Smooth muscle cell (in vitro differentiated cells): ENCODE measurements at regions not wholly inside any gene's neighbourhood (a gene's known extent, or its start where the extent isn't known, plus 50 kb on each side); places are given as distances from the start of the nearest gene placed in this dataset.

Experiments used
- DNase-seq: peaks from one replicate; lab custom pipeline; 2025; ENCODE audit not compliant: unreplicated experiment; lab: John Stamatoyannopoulos, UW
- H2AFZ ChIP-seq: fragments of 200-600 bp; sonication (generic); 2 replicates; pipeline ENCODE4 v1.6.0; 2016; ENCODE audit warnings: antibody characterized with exemption, low read depth, mild to moderate bottlenecking
- H3F3A ChIP-seq: fragments of 200-600 bp; sonication (generic); 2 replicates; pipeline ENCODE4 v1.6.0; 2017; ENCODE audit warnings: antibody characterized with exemption, low read depth
- H3K27ac ChIP-seq: fragments of 200-600 bp; sonication (generic); 2 replicates; pipeline ENCODE4 v1.5.1; 2016; ENCODE audit warnings: low read depth, mild to moderate bottlenecking
- H3K27me3 ChIP-seq: fragments of 200-600 bp; sonication (generic); 2 replicates; pipeline ENCODE4 v1.6.1; 2016; ENCODE audit warnings: low read depth, mild to moderate bottlenecking
- H3K36me3 ChIP-seq: fragments of 200-600 bp; sonication (generic); 2 replicates; pipeline ENCODE4 v1.5.1; 2016; ENCODE audit warnings: low read depth
- H3K4me1 ChIP-seq: fragments of 200-600 bp; sonication (generic); 2 replicates; pipeline ENCODE4 v1.5.1; 2016; ENCODE audit warnings: low read depth
- H3K4me2 ChIP-seq: fragments of 200-600 bp; sonication (generic); 2 replicates; pipeline ENCODE4 v1.6.0; 2016; ENCODE audit warnings: mild to moderate bottlenecking
- H3K4me3 ChIP-seq: fragments of 200-600 bp; sonication (generic); 2 replicates; pipeline ENCODE4 v1.5.1; 2016; ENCODE audit warnings: mild to moderate bottlenecking
- H3K79me2 ChIP-seq: fragments of 200-600 bp; sonication (generic); 2 replicates; pipeline ENCODE4 v1.6.0; 2016; ENCODE audit warnings: low read depth, mild to moderate bottlenecking
- H3K9ac ChIP-seq: fragments of 200-600 bp; sonication (generic); 2 replicates; pipeline ENCODE4 v1.6.0; 2016; ENCODE audit warnings: low read depth
- H3K9me3 ChIP-seq: fragments of 200-600 bp; sonication (generic); replicated peaks from 2 replicates; pipeline ENCODE4 v1.5.1; 2016; ENCODE audit warnings: low read depth
- H4K20me1 ChIP-seq: fragments of 200-600 bp; sonication (generic); 2 replicates; pipeline ENCODE4 v1.6.0; 2016; ENCODE audit warnings: low read depth
- CTCF ChIP-seq: fragments of 200-600 bp; sonication (generic); IDR thresholded peaks from 2 replicates; pipeline ENCODE4 v1.5.1; 2017; ENCODE audit warnings: borderline replicate concordance, mild to moderate bottlenecking, antibody characterized with exemption; ENCODE audit not compliant: insufficient read depth, poor library complexity, severe bottlenecking
- WGBS: methylation state at CpG from one replicate; pipeline ENCODE4 v1.1.7; 2016; ENCODE audit warnings: low lambda C conversion rate; 5-methylcytosine and 5-hydroxymethylcytosine counted together

GRCh38 chr6:81373414-81373813 lies 379.1 kb downstream of the TENT5A start:
- Histone ChIP-seq H3K4me2 (no peak overlapping the region), H3K27me3 (no peaks in the 10 kb centered on the region), H3K9ac (no peak overlapping the region), H3K4me1 (no peaks in the 10 kb centered on the region), H3K4me3 (no peak overlapping the region), H3K9me3 (no peaks in the 10 kb centered on the region), H4K20me1 (no peaks in the 10 kb centered on the region), H3K79me2 (no peaks in the 10 kb centered on the region), H2AFZ (no peak overlapping the region), H3K27ac (no peak overlapping the region), H3F3A (no peaks in the 10 kb centered on the region), H3K36me3 (no peaks in the 10 kb centered on the region)
- TF ChIP-seq CTCF, result no peak
- 74% methylated on average over 1 of the region's 1 CpG for WGBS
- no peak for DNase-seq

- TF ChIP-seq CTCF, result no peak
- Histone ChIP-seq H3K9me3 (no peaks in the 10 kb centered on the region), H3K4me2 (no peak overlapping the region), H3F3A (no peaks in the 10 kb centered on the region), H3K27me3 (no peaks in the 10 kb centered on the region), H3K27ac (no peak overlapping the region), H3K9ac (no peak overlapping the region), H3K4me3 (no peak overlapping the region), H4K20me1 (no peaks in the 10 kb centered on the region), H3K4me1 (no peaks in the 10 kb centered on the region), H2AFZ (no peak overlapping the region), H3K79me2 (no peaks in the 10 kb centered on the region), H3K36me3 (no peaks in the 10 kb centered on the region)
- no peak for DNase-seq
Observed at GRCh38 chr6:81371930-81372329, 380.6 kb downstream of the TENT5A start.

- H3K79me2 ChIP-seq, result no peaks in the 10 kb centered on the region
- no peaks in the 10 kb centered on the region for H3K27me3 ChIP-seq
- no peak overlapping the region for H3K27ac ChIP-seq
- TF ChIP-seq CTCF, result no peak
- H3K9me3 ChIP-seq, result no peaks in the 10 kb centered on the region
- H3K4me3 ChIP-seq, result no peak overlapping the region
- H3K9ac ChIP-seq, result no peak overlapping the region
- 60% methylated on average over 3 of the region's 3 CpGs for WGBS
- no peaks in the 10 kb centered on the region for H4K20me1 ChIP-seq
- no peaks in the 10 kb centered on the region for H3K4me1 ChIP-seq
- H3K4me2 ChIP-seq, result no peak overlapping the region
- H3F3A ChIP-seq, result no peaks in the 10 kb centered on the region
- H2AFZ ChIP-seq, result no peak overlapping the region
- no peak for DNase-seq
- H3K36me3 ChIP-seq, result no peaks in the 10 kb centered on the region
Observed at GRCh38 chr6:81366972-81367371, 385.5 kb downstream of the TENT5A start.

- Histone ChIP-seq H3K4me1 (no peaks in the 10 kb centered on the region), H3K9ac (no peak overlapping the region), H3K4me3 (no peak overlapping the region), H3K36me3 (no peaks in the 10 kb centered on the region), H3K9me3 (no peaks in the 10 kb centered on the region), H3K27ac (no peak overlapping the region), H3F3A (no peaks in the 10 kb centered on the region), H4K20me1 (no peaks in the 10 kb centered on the region), H2AFZ (no peak overlapping the region), H3K27me3 (no peaks in the 10 kb centered on the region), H3K79me2 (no peaks in the 10 kb centered on the region), H3K4me2 (no peak overlapping the region)
- TF ChIP-seq CTCF, result no peak
- WGBS, result 3% methylated on average over 1 of the region's 1 CpG
- DNase-seq, result no peak
Observed at GRCh38 chr6:81362246-81362645, 390.2 kb downstream of the TENT5A start.
